GM19468 (cell line): ENCODE measurements at regions not wholly inside any gene's neighbourhood (a gene's known extent, or its start where the extent isn't known, plus 50 kb on each side); places are given as distances from the start of the nearest gene placed in this dataset.
"Not testable (repeated sequence)": the region's sequence is repeated elsewhere in the genome, so short reads cannot be mapped to it uniquely, and the experiment has no call there.

Experiments
- ATAC-seq: cut with Tn5 transposase; IDR thresholded peaks from one replicate; pipeline ENCODE4 v1.9.1; 2021; ENCODE audit warnings: mild to moderate bottlenecking, moderate library complexity, moderate number of reproducible peaks; ENCODE audit not compliant: unreplicated experiment; ENCODE audit errors: extremely low read depth

GRCh38 chr2:35503311-35503710, 852.3 kb upstream of the CRIM1 start:
- no peak for ATAC-seq

DNA sequence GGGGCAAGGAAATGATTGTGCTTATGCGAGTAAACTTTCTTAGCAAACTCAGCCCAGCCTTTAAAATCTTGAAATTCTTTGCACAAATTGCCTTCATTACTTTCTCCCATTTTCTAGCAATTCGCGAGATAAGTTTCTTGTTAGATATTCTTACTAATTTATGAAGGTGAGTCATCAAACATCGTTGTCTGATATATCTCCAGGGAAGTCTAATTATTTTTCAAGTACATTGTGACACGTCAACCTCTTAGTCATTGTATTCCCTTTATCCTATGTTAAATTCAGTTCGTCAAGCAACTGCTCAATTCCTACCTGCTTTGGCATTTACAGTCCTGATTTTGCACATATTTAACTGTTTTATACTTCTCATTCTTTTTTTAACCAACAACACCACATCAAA, 854.5 kb upstream of the CRIM1 start:
- no peak for ATAC-seq

GRCh38 chr2:35496022-35496421, 859.6 kb upstream of the CRIM1 start:
- no peak for ATAC-seq

DNA sequence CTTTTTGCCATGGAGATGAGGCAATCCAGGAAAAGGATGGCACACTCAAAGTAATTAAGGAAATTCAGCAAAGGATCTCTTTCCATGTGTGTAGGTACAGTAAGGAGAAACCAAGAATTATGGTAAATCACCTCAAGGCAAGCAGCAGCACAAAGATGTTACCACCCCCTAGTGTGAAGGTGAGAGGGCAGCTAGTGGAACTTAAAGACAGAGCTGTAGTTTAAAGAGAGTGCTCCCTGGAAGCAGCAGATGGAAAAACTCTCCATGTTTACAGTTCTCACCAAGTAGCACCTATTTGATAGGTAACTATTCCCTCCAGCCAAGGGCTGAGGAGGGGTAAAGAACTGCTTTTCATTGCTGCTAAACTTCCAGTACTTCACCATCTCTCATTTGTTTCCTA, 860.4 kb upstream of the CRIM1 start:
- ATAC-seq: no peak

DNA sequence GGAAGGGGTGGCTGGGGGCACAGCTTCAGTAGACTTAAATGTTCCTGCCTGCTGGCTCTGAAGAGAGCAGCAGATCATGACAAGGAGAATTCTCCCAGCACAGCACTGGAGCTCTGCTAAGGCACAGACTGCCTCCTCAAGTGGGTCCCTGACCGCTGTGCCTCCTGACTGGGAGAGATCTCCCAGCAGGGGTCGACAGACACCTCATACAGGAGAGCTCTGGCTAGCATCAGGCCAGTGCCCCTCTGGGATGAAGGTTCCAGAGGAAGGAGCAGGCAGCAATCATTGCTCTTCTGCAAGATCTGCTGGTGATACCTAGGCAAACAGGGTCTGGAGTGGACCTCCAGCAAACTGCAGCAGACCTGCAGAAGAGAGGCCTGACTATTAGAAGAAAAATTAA, 877.5 kb upstream of the CRIM1 start:
- not testable (repeated sequence) for ATAC-seq

DNA sequence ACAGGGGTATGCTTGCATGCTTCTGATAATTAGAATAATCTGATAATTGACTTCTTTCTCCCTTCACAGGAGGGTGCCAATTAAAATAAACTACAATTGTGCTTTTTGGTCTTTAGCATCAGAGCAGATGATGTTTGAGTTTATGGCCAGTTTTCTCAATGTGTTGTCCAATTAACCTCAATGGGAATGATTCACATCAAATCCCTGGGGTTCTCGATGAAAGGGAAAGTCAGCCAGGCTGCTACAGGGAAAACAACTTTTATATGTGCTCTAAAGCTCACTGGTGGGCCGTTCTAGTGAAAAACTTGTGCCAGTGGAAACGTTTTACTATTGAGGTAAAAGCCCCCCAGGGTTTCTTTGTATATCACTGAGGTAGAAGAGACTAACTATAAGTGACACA, 887.3 kb upstream of the CRIM1 start:
- no peak for ATAC-seq

DNA sequence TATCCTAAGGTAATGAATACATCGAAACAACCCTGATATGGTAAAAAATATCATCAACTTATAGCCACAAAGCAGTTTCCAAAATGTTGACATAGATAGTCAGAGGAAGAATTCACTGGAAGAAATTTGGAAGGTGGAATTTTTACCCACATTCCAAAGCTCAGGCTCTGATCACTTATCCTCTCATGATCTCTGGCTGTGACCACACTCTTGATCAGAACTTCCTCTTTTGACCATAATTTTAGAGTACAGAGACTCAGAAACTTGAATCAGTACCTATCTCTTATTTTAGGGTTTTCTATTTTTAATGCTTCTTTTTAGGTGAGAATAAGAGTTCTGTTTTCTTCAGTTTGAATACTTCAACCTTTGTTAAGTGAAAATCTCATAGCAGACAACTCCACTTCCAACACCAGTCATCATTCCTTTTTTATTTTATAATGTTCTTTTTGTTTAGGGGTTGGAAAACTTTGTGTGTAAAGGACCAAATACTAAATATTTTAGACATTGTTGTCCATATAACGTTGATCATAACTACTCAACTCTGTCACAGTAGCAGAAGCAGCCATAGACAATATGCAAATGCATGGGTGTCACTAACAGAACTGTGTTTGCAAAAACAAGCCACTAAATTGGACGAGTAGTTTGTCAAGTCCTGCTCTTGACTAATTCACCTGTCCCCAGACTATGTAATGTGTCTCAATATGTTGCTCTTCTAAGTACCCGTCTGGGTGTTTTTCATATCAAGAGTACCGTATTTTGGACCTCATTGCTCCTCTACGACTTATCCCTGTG, 891.6 kb upstream of the CRIM1 start:
- no peak for ATAC-seq

DNA sequence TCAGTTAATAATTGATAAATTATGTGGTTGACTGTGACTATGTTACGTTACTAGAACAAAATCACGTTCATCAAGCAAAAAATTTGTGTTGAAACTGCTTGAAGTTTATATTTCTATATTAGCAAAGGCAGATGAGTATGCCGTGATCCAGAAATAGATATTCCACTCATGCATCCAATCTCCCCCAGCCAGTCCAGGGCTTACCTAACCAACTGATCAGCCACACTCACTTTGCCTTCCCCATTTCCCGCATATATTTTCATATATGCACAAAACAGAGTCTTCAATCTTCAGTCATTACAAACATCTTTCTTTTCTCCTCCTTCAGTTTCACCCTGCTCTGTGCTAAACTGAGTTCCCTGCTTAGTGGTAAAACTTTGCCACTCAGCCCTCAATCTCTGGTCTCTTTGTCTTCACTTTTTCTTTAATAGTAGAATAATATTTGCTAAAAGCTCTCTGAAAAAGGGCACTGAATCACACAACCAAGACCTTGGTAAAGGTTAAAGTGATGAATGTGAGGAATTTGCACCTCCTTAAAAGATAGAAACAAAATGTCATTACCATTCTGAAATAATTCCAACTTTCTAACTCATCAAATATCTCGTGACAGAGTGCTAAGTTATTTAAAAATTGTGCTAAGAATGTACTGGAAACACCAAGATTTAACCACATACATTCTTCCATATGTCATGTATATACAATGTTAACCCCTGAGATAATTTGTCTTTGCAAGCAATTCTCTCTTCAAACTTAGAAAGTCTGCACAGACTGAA, 893.2 kb upstream of the CRIM1 start:
- no peak for ATAC-seq

DNA sequence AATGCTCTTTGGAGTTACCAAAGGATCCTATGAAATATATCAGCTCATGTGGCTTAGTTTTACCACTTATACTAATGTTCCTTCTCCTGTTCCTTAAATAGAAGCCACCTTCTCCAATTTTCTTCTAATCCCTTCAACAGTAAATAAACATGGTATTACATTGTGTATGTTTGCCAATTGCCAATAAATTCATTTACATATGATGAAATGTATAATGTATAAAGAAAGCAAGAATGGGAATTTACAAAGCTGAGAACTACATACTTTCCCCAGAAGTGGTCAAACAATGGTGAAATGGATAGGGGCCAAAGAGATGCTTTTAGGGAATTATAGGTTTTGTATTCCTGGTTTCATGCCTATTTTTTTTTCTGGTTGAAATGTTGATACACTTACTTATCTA, 894.2 kb upstream of the CRIM1 start:
- no peak for ATAC-seq

DNA sequence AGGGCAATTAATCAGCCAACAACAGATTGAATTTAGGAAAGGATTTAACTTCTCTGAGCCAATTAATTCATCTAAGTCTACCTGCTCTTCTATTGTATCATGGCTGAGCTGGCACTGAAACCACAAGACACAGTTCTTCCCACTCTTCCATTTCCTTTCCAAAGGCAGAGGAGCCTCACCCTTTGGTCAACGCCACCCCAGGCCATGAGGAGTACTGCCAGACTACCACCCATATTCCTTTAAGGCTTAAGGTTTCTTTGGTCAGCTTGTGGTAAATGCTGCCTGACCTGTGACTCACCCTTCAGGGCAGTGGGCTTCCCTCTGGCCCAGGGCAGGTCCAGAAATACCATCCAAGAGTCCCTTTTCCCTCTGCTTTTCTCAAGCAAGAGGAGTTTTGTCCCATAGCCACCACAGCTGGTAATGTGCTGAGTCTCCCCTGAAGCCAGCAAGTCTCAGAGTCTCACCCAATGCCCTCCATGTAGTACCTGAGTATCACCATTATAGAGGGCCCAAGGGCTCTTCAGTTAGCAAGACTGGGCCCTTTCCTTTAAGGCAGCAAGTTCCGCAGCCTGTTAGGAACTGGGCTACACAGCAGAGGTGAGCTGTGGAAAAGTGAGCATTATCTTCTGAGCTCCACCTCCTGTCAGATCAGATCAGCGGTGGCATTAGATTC, 900.5 kb upstream of the CRIM1 start:
- no peak for ATAC-seq

DNA sequence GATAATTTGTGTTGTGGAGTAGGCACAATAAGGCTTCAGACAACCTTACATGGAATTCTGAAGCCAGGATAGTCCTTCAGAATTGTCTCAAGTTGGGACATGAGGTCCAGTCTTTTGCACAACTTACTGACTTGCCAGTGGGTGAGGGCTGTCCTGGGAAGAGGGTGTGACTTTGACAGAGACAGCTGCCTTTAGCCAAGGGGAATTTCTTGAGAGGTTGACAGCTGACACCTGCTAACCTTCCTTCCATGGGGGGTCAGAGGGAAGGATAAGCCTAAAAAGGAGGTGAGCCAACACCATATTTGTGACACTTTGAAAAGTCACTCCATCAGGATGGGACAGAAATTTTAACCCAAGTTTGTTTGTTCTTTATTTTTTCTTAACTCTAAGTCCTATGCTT, 907.8 kb upstream of the CRIM1 start:
- no peak for ATAC-seq

GRCh38 chr2:35447215-35447614, 908.4 kb upstream of the CRIM1 start:
- no peak for ATAC-seq

- no peak for ATAC-seq
Observed at GRCh38 chr2:35443087-35443486, 912.5 kb upstream of the CRIM1 start.

DNA sequence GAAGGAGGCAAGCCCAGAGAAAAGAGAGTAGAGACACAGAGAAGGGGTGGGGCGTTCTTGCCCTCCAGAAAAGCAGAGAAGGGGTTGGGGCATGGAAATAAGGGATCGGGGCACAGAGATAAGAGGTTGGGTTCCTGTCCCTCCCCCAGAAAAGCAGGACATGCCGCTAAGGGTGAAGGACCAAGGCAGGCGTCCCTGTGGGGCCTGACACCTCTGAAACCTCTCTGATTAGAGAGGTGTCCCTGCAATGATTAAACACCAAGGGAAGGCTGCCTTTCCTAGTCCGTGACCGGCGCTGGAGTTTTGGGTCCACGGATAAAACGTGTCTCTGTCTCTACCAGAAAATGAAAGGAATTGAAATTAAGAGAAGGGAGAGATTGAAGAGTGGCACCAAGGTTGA, 914.0 kb upstream of the CRIM1 start:
- ATAC-seq: not testable (repeated sequence)

GRCh38 chr2:35440308-35440707, 915.3 kb upstream of the CRIM1 start:
- ATAC-seq: not testable (repeated sequence)

DNA sequence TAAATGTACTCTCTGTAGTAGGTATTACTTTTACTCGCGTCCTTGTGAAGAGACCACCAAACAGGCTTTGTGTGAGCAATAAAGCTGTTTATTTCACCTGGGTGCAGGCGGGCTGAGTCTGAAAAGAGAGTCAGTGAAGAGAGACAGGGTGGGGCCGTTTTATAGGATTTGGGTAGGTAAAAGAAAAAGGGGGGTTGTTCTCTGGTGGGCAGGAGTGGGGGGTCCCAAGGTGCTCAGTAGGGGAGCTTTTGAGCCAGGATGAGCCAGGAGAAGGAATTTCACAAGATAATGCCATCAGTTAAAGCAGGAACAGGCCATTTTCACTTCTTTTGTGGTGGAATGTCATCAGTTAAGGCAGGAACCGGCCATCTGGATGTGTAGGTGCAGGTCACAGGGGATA, 918.7 kb upstream of the CRIM1 start:
- ATAC-seq: not testable (repeated sequence)

DNA sequence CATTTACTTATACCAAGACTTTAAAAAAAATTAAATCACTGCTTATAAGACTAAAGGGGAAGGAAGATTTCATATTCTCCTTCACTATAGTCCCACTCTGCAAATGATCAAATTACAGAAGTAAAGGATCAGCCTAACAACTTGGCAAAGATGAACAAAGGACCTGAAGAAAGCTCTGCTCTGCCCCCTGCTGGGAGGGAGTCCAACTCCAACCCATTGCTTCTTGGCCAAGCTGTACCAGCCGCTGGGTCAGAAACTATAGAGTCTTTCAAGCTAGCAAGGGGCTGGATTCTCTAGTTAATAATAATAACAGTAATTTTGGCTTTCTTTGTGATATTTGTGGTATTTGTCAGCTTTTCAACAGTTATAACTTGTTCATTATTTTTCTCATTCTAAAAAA, 927.0 kb upstream of the CRIM1 start:
- no peak for ATAC-seq

GRCh38 chr2:35421485-35421884, 934.1 kb upstream of the CRIM1 start:
- ATAC-seq: no peak

DNA sequence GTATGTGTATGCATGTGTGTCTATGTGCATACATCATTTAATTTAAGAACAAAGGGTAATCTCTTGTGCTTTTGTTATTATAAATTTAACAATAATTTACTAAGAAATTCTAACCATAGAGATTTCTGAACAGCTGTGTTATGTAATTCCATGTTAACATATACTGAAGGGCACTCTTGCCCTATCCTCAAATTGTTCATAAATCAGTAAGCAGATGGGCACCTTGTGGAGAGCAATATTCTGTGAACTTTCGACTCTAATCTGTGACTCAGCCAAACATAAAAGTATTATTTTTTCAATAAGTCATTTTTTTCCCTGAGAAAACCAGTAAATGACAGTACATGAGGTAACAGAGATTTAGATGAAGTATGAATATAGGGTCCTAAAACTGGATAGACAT, 938.3 kb upstream of the CRIM1 start:
- ATAC-seq: no peak

DNA sequence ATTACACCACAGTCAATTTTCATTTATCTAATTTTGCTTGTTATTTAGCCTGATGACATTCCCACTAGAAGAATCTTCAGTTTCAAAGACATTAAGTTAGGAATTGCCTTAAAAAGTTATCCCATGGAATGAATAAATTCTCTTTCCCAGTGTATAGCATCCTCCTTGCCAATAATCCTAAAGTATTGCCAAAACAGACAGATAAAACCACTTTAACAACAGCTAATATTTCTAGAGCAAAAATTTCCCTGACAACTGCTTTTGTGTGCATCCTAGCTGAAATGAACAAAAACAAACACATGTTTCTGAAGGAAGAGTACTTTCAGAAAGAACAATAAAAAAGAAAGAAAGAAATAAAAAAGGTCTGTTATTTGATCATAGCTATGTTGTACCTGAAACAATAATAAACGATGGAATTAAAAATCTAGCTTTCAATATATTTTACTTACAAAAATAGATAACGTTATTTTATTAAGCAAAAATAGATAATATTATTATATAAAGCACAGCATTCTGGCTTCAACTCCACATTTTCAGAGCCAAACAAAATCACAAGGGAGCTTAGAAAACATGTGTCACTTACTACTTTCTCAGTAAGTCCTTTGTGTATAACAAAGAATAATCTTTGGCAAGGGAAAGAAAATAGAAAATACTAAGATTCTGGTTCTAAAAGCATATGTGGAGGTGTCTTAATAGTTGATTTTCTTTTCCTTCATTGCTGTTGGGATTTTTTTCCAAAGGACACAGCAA, 939.0 kb upstream of the CRIM1 start:
- no peak for ATAC-seq
